K562 (cell line): ENCODE measurements at regions not wholly inside any gene's neighbourhood (a gene's known extent, or its start where the extent isn't known, plus 50 kb on each side); places are given as distances from the start of the nearest gene placed in this dataset.

Source experiments
- ATAC-seq: fragments of 200-7000 bp; cut with Tn5 transposase; 3 replicates; pipeline ENCODE4 v1.9.1; 2020; ENCODE audit warnings: moderate library complexity
- BruUV-seq: library from RNA; stranded (reverse); fragments of 400-500 nt; replicated peaks from 2 replicates; lab custom pipeline; 2021; lab: Mats Ljungman, UMichigan
- CTCF ChIA-PET: fragments of 300-600 bp; formaldehyde crosslinking; extraction: SDS; loops from one replicate; lab custom pipeline; 2021; ENCODE audit warnings: low intra/inter-chr PET ratio; lab: Yijun Ruan, JAX
- POLR2A ChIA-PET: fragments of 300-600, 350-650 bp; sonication (Branson Sonifier 250); formaldehyde crosslinking; extraction: SDS; loops from one replicate; lab custom pipeline; 2021; ENCODE audit warnings: antibody characterized with exemption, inconsistent platforms; lab: Yijun Ruan, JAX
- DNase-seq, 4 experiments: peaks; one replicate each; pipeline versions ENCODE4 v3.0.0 to v3.0.0-alpha.2; 2011 to 2018; ENCODE audit warnings: low spot score in 3 of 4, mixed read lengths in 3 of 4; ENCODE audit errors: extremely low read depth in 1 of 4
- FAIRE-seq: peaks from 2 replicates; lab custom pipeline; 2011; peaks lifted over from hg19 to GRCh38; lab: Jason Lieb, UNC
- H2AFZ ChIP-seq: 2 replicates; pipeline ENCODE4 v1.6.0; 2011; ENCODE audit warnings: low read depth, low read length, control low read depth, inconsistent platforms
- H3K27ac ChIP-seq: fragments of 200-600 bp; 3 replicates; pipeline ENCODE4 v1.8.0; 2011; ENCODE audit warnings: low read depth, mild to moderate bottlenecking, control low read depth, inconsistent platforms, low read length, moderate library complexity, mixed read lengths; ENCODE audit errors: extremely low read depth
- H3K27me3 ChIP-seq, 2 experiments: fragments of 300-600 bp in 1 of 2; 2 replicates in 1 of 2; 3 replicates in 1 of 2; pipeline versions ENCODE4 v1.6.0 to v1.8.0; 2011; ENCODE audit warnings: inconsistent platforms in 2 of 2, low read length in 2 of 2, mild to moderate bottlenecking in 1 of 2, mixed read lengths in 1 of 2, moderate library complexity in 1 of 2; ENCODE audit not compliant: control insufficient read depth in 2 of 2, insufficient read depth in 2 of 2
- H3K36me3 ChIP-seq: fragments of 300-600 bp; 3 replicates; pipeline ENCODE4 v1.8.0; 2011; ENCODE audit warnings: mild to moderate bottlenecking, low read length, inconsistent platforms; ENCODE audit not compliant: control insufficient read depth, insufficient read depth
- H3K4me1 ChIP-seq, 2 experiments: fragments of 200-600 bp in 1 of 2; replicated peaks in 1 of 2; 2 replicates in 1 of 2; 3 replicates in 1 of 2; pipeline versions ENCODE4 v1.5.1 to v1.8.0; 2011; ENCODE audit warnings: inconsistent platforms in 2 of 2, low read length in 2 of 2, mild to moderate bottlenecking in 1 of 2, mixed read lengths in 1 of 2, moderate library complexity in 1 of 2; ENCODE audit not compliant: control insufficient read depth in 2 of 2, insufficient read depth in 2 of 2
- H3K4me2 ChIP-seq: 2 replicates; pipeline ENCODE4 v1.6.1; 2011; ENCODE audit warnings: low read length, control low read depth, inconsistent platforms, mixed read lengths; ENCODE audit not compliant: insufficient read depth
- H3K4me3 ChIP-seq: fragments of 200-600 bp; sonication (generic), shearing (Covaris generic); 2 replicates; pipeline ENCODE4 v1.5.1; 2016; ENCODE audit warnings: control low read depth, inconsistent platforms
- H3K79me2 ChIP-seq: fragments of 200-600 bp; 3 replicates; pipeline ENCODE4 v1.8.0; 2011; ENCODE audit warnings: low read length, inconsistent platforms; ENCODE audit not compliant: control insufficient read depth, insufficient read depth
- H3K9ac ChIP-seq, 2 experiments: 2 replicates each; pipeline versions ENCODE4 v1.6.0 to v1.6.1; 2011; ENCODE audit warnings: low read depth in 2 of 2, low read length in 2 of 2, control low read depth in 1 of 2, inconsistent platforms in 1 of 2, mild to moderate bottlenecking in 1 of 2, mixed read lengths in 1 of 2; ENCODE audit not compliant: insufficient read depth in 1 of 2
- H3K9me1 ChIP-seq: one replicate; pipeline ENCODE4 v1.6.0; 2011; ENCODE audit warnings: inconsistent platforms, mild to moderate bottlenecking, low read length, moderate library complexity; ENCODE audit not compliant: control insufficient read depth, insufficient read depth
- H3K9me3 ChIP-seq: replicated peaks from 2 replicates; pipeline ENCODE4 v1.5.1; 2011; ENCODE audit warnings: low read depth, low read length, inconsistent platforms; ENCODE audit not compliant: control insufficient read depth, insufficient read depth
- H4K20me1 ChIP-seq: replicated peaks from 2 replicates; pipeline ENCODE4 v1.6.1; 2011; ENCODE audit warnings: low read length, inconsistent platforms, mixed read lengths; ENCODE audit not compliant: control insufficient read depth, insufficient read depth
- ARHGAP35 ChIP-seq: fragments of 450-650 bp; IDR thresholded peaks from 2 replicates; pipeline ENCODE4 v1.6.1; 2018; ENCODE audit not compliant: partially characterized antibody
- FOXM1 ChIP-seq, 2 experiments: fragments of 450-650 bp in 1 of 2; sonication (generic) in 1 of 2; formaldehyde crosslinking in 1 of 2; IDR thresholded peaks; 2 replicates each; pipeline versions ENCODE4 v1.6.1 to v1.9.0; 2017 to 2022; ENCODE audit warnings: low read depth in 2 of 2, mild to moderate bottlenecking in 2 of 2, missing genetic modification reagents in 1 of 2, moderate library complexity in 1 of 2
- MITF ChIP-seq: IDR thresholded peaks from 2 replicates; pipeline ENCODE4 v1.6.1; 2014; ENCODE audit warnings: antibody characterized with exemption
- NCOA1 ChIP-seq: fragments of 450-650 bp; IDR thresholded peaks from 2 replicates; pipeline ENCODE4 v1.6.1; 2016; ENCODE audit warnings: low read depth
- NR3C1 ChIP-seq: sonication (generic); formaldehyde crosslinking; IDR thresholded peaks from 2 replicates; pipeline ENCODE4 v1.8.1; 2022; ENCODE audit warnings: missing genetic modification reagents
- SAP30 ChIP-seq: fragments of 200-600 bp; sonication (generic); IDR thresholded peaks from 2 replicates; pipeline ENCODE4 v1.6.1; 2012; ENCODE audit warnings: borderline replicate concordance, low read depth, mild to moderate bottlenecking, moderate library complexity, low read length, control low read depth, inconsistent platforms; ENCODE audit not compliant: insufficient read depth, poor library complexity, severe bottlenecking
- ZBTB40 ChIP-seq, 2 experiments: fragments of 450-650 bp in 1 of 2; sonication (generic) in 1 of 2; formaldehyde crosslinking in 1 of 2; IDR thresholded peaks; 2 replicates each; pipeline versions ENCODE4 v1.7.1 to v1.9.0; 2016 to 2022; ENCODE audit warnings: inconsistent platforms in 1 of 2, mild to moderate bottlenecking in 1 of 2, missing genetic modification reagents in 1 of 2
- ZNF583 ChIP-seq: fragments of 250-450 bp; sonication (Bioruptor Pico); IDR thresholded peaks from 2 replicates; pipeline ENCODE4 v1.4.0; 2020
- WGBS: fragments of 100-300 bp; shearing (Covaris generic); methylation state at CpG from one replicate; pipeline ENCODE4 v1.1.6; 2016; ENCODE audit warnings: low coverage, mixed read lengths; ENCODE audit not compliant: insufficient coverage; ENCODE audit errors: missing lambda C conversion rate; 5-methylcytosine and 5-hydroxymethylcytosine counted together
- in situ Hi-C: fragments of 300-500 bp; cut with MboI; formaldehyde crosslinking; loops from 4 replicates; pipeline ENCODE4 v1.15.0; 2018; ENCODE audit warnings: inconsistent platforms, mixed read lengths
- intact Hi-C: fragments of 100-400 bp; cut with micrococcal nuclease; formaldehyde crosslinking; loops from 2 replicates; pipeline ENCODE4 v1.14.2; 2022

GRCh38 chr3:191808073-191808472 is 347.1 kb downstream of the PYDC2 start:
- no peak for FAIRE-seq
- H2AFZ ChIP-seq, result no peak overlapping the region
- H3K36me3 ChIP-seq, result no peaks in the 10 kb centered on the region
- no peak overlapping the region for H3K4me2 ChIP-seq
- no peak overlapping the region for H3K9ac ChIP-seq
- H3K79me2 ChIP-seq, result no peaks in the 10 kb centered on the region
- no peaks in the 10 kb centered on the region for H3K9me1 ChIP-seq
- TF ChIP-seq ARHGAP35, result no peak
- no peak for TF ChIP-seq ZNF583 (CRISPR knock-in tag)
- TF ChIP-seq NR3C1 (CRISPR knock-in tag), result no peak
- TF ChIP-seq ZBTB40 (IDR thresholded peaks at IDR 0.05), result no peak
- no peak for TF ChIP-seq ZBTB40 (CRISPR knock-in tag; IDR thresholded peaks at IDR 0.05)
- no peak for TF ChIP-seq MITF
- no peak for TF ChIP-seq NCOA1
- no peak for TF ChIP-seq SAP30
- TF ChIP-seq FOXM1 (IDR thresholded peaks at IDR 0.05; ENCODE audit: low read depth), result no peak
- no peak for TF ChIP-seq FOXM1 (CRISPR knock-in tag; IDR thresholded peaks at IDR 0.05; ENCODE audit: low read depth)
- intact Hi-C loops (no loop called here), in situ Hi-C loops (no loop called here)
- POLR2A ChIA-PET, result no interaction called here
- no peak overlapping the region for H3K4me3 ChIP-seq
- no TSS peak for BruUV-seq
- 0% methylated on average over 3 of the region's 3 CpGs for WGBS
- no peaks in the 10 kb centered on the region for H3K4me1 ChIP-seq
- no peak for DNase-seq
- H3K9me3 ChIP-seq, result no peaks in the 10 kb centered on the region; the same call in none of the 2 replicates
- H3K27ac ChIP-seq, result no peak overlapping the region
- no peak for ATAC-seq
- CTCF ChIA-PET, result no interaction called here
- no peaks in the 10 kb centered on the region for H3K27me3 ChIP-seq
- no peaks in the 10 kb centered on the region for H4K20me1 ChIP-seq
